NCI-H748 treated with DMSO at 0.1 percent for 48 hours (cell line): ENCODE measurements at regions not wholly inside any gene's neighbourhood (a gene's known extent, or its start where the extent isn't known, plus 50 kb on each side); places are given as distances from the start of the nearest gene placed in this dataset.
"Not testable (repeated sequence)": the region's sequence is repeated elsewhere in the genome, so short reads cannot be mapped to it uniquely, and the experiment has no call there.

Experiments used
- DNase-seq: peaks from one replicate; lab custom pipeline; 2025; lab: John Stamatoyannopoulos, UW

GRCh38 chr7:56219017-56219416 lies 102.8 kb upstream of the NUPR2 start:
- DNase-seq = no peak

- DNase-seq = no peak
Observed at GRCh38 chr7:56218510-56218909, 102.3 kb upstream of the NUPR2 start.

- no peak for DNase-seq
Observed at GRCh38 chr7:56213574-56213973, 97.4 kb upstream of the NUPR2 start.

- DNase-seq = no peak
Observed at GRCh38 chr7:56206420-56206819, 90.2 kb upstream of the NUPR2 start.

GRCh38 chr7:56199639-56200038 lies 83.4 kb upstream of the NUPR2 start:
- no peak for DNase-seq

GRCh38 chr7:56196195-56196594 lies 80.0 kb upstream of the NUPR2 start:
- not testable (repeated sequence) for DNase-seq

GRCh38 chr7:56188823-56189346 lies 72.7 kb upstream of the NUPR2 start:
- no peak for DNase-seq

- no peak for DNase-seq
Observed at GRCh38 chr7:56188376-56188775, 72.2 kb upstream of the NUPR2 start.

GRCh38 chr7:56181010-56181409 lies 64.8 kb upstream of the NUPR2 start:
- no peak for DNase-seq

GRCh38 chr7:56175771-56176170 lies 59.6 kb upstream of the NUPR2 start:
- no peak for DNase-seq

- DNase-seq = no peak
Observed at GRCh38 chr7:56174875-56175760, 58.9 kb upstream of the NUPR2 start.

- DNase-seq = no peak
Observed at GRCh38 chr7:56174346-56174874, 58.2 kb upstream of the NUPR2 start.
